ENCODE measurements at regions not wholly inside any gene's neighbourhood (a gene's known extent, or its start where the extent isn't known, plus 50 kb on each side); places are given as distances from the start of the nearest gene placed in this dataset.

GRCh38 chr2:16481351-16481750 lies 184.3 kb downstream of the CYRIA start:
- no peak overlapping the region for H2AFZ ChIP-seq (ENCODE audit: low read length)
- no peak for TF ChIP-seq CTCF (conservative IDR thresholded peaks at IDR 0.05)
- H3K4me2 ChIP-seq (ENCODE audit: insufficient read depth, insufficient read length, low read length), result no peak overlapping the region
- H3K14ac ChIP-seq (ENCODE audit: insufficient read depth, low read length), result no peak overlapping the region
- H4K8ac ChIP-seq (replicated peaks; ENCODE audit: insufficient read length, low read depth, low read length), result no peak overlapping the region
- no peak overlapping the region for H2BK15ac ChIP-seq (ENCODE audit: low read depth, low read length)
- no peak for DNase-seq
- H3T11ph ChIP-seq (ENCODE audit: low read length), result no peak overlapping the region
- no CpG with 5 or more reads among the region's 1 CpG for WGBS (ENCODE audit: extremely low coverage, insufficient read length, low lambda C conversion rate)
- no peak overlapping the region for H3K23ac ChIP-seq (ENCODE audit: insufficient read length, low read depth, low read length)
- no peaks in the 10 kb centered on the region for H3K23me2 ChIP-seq (ENCODE audit: insufficient read length, low read depth, low read length, poor library complexity, severe bottlenecking)
- peaks cover 4% of the 10 kb centered on the region for H3K27me3 Mint-ChIP-seq (ENCODE audit: low read depth)
- no peak overlapping the region for H3K4me3 Mint-ChIP-seq
- no peaks in the 10 kb centered on the region for H3K79me2 ChIP-seq (ENCODE audit: insufficient read depth, low read length)
- H4K5ac ChIP-seq (ENCODE audit: insufficient read length, low read depth, low read length), result no peak overlapping the region
- no peak overlapping the region for H3K27ac ChIP-seq (ENCODE audit: insufficient read length, low read depth, low read length)
- no peak overlapping the region for H3K56ac ChIP-seq (ENCODE audit: insufficient read length, low read depth, low read length)
- H3K9ac ChIP-seq (ENCODE audit: extremely low read depth, insufficient read length, low read length), result no peak overlapping the region
- H4K20me1 ChIP-seq (ENCODE audit: control insufficient read depth, insufficient read depth, insufficient read length), result no peaks in the 10 kb centered on the region
- no peak overlapping the region for H4K91ac ChIP-seq (ENCODE audit: insufficient read length, low read depth, low read length)
- H3K4me1 ChIP-seq (ENCODE audit: insufficient read depth, low read length), result no peaks in the 10 kb centered on the region
- H3K4me1 Mint-ChIP-seq, result no peaks in the 10 kb centered on the region
- H3K27me3 ChIP-seq (ENCODE audit: insufficient read depth, low read length), result no peaks in the 10 kb centered on the region
- no peak overlapping the region for H3K18ac ChIP-seq (ENCODE audit: insufficient read length, low read depth, low read length)
- no peak overlapping the region for H2BK12ac ChIP-seq (ENCODE audit: insufficient read length, low read depth, low read length)
- no peak overlapping the region for H2BK120ac ChIP-seq (ENCODE audit: low read depth, low read length, poor library complexity, severe bottlenecking)
- no peak overlapping the region for H2BK20ac ChIP-seq (ENCODE audit: low read depth, low read length, poor library complexity, severe bottlenecking)
- H3K79me1 ChIP-seq (ENCODE audit: insufficient read depth, low read depth, low read length, poor library complexity, severe bottlenecking), result no peaks in the 10 kb centered on the region
- 0 out of 5 replicates have a peak, but pooled peaks cover 0 to 3% of the 10 kb centered on the region in 2 experiments for H3K9me3 Mint-ChIP-seq
- H2AK5ac ChIP-seq (ENCODE audit: insufficient read length, low read length), result no peak overlapping the region
- peaks cover 0 to 3% (median 0%) of the 10 kb centered on the region in 3 experiments; a peak in 1 of 7 replicates for H3K36me3 Mint-ChIP-seq (ENCODE audit: insufficient read depth in 1 of 3, low read depth in 3 of 3)
- no peaks in the 10 kb centered on the region for H3K9me3 ChIP-seq (ENCODE audit: control insufficient read depth, low read depth, low read length)
- no peak overlapping the region for H2BK5ac ChIP-seq (ENCODE audit: insufficient read length, low read length)
- no peak overlapping the region for H3K27ac Mint-ChIP-seq
- no peak overlapping the region for H3K4ac ChIP-seq (ENCODE audit: low read depth, low read length)

Measured in H9 (cell line).